SK-N-MC (cell line): ENCODE measurements at regions not wholly inside any gene's neighbourhood (a gene's known extent, or its start where the extent isn't known, plus 50 kb on each side); places are given as distances from the start of the nearest gene placed in this dataset.

Experiments
- EZH2 ChIP-seq: fragments of 200-600 bp; sonication (generic); IDR thresholded peaks from one replicate; pipeline ENCODE4 v1.6.1; 2017; ENCODE audit warnings: antibody characterized with exemption
- FOXP2 ChIP-seq: optimal IDR thresholded peaks from 2 replicates; pipeline ENCODE3; 2011; ENCODE audit warnings: mild to moderate bottlenecking, moderate library complexity; ENCODE audit not compliant: insufficient read depth; ENCODE audit errors: extremely low read length, control extremely low read depth
- POLR2AphosphoS5 ChIP-seq: IDR thresholded peaks from 2 replicates; pipeline ENCODE4 v1.6.1; 2012; ENCODE audit warnings: mild to moderate bottlenecking, low read depth, low read length, borderline replicate concordance

DNA sequence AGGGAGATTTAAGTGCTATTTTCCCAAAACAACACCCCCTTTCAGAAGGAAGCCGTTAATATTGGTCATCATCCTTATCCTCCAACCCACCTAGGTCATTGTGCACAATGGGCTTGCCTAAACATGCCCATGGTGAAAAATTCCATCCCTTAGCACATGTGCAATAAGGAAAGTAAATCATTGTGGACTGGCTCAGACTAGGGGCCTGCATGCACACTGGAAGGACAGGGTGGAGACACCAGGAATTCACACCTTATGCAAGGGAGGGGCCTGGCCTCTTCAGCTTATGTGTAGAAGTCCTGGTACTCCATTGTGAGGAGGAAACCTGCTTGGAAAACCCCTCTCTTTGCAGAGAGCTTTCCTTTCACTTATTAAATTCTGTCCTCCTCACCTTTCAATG, 311.4 kb upstream of the NDST4 start:
- TF ChIP-seq POLR2AphosphoS5 (no peak), EZH2 (no peak), FOXP2 (no peak)
